Ovary (tissue), 3 donors: ENCODE measurements at regions not wholly inside any gene's neighbourhood (a gene's known extent, or its start where the extent isn't known, plus 50 kb on each side); places are given as distances from the start of the nearest gene placed in this dataset.

ENCODE experiments used
- CTCF ChIP-seq, 3 donors: fragments of 450-650 bp in 2 of 3; fragments of 200-600 bp in 1 of 3; IDR thresholded peaks; one replicate each; pipeline versions ENCODE4 v1.5.1 to v1.8.0; 2016 to 2022; ENCODE audit warnings: antibody characterized with exemption in 3 of 3, mild to moderate bottlenecking in 1 of 3
- EP300 ChIP-seq: sonication (generic); formaldehyde crosslinking; IDR thresholded peaks from one replicate; pipeline ENCODE4 v1.6.1; 2017; ENCODE audit warnings: antibody characterized with exemption
- POLR2A ChIP-seq: fragments of 450-650 bp; IDR thresholded peaks from one replicate; pipeline ENCODE4 v1.6.1; 2017; ENCODE audit warnings: antibody characterized with exemption, mild to moderate bottlenecking, moderate library complexity
- donor health status: DM: no; HTN: no; CAD: no.

- TF ChIP-seq CTCF (IDR thresholded peaks at IDR 0.05) (no peak), EP300 (no peak), POLR2A (no peak)
These were observed 477.1 kb upstream of the NR2F2 start for GRCh38 chr15:95853350-95853749.
